Tibial artery (tissue), 4 donors: ENCODE measurements at regions not wholly inside any gene's neighbourhood (a gene's known extent, or its start where the extent isn't known, plus 50 kb on each side); places are given as distances from the start of the nearest gene placed in this dataset.
A peak's percentile ranks its signal among the peaks of the same experiment; 100 is the strongest.
"Not testable (repeated sequence)": the region's sequence is repeated elsewhere in the genome, so short reads cannot be mapped to it uniquely, and the experiment has no call there.

Source experiments
- DNase-seq, 2 donors: peaks; one replicate each; pipeline ENCODE4 v3.0.0-alpha.2; 2019
- H3K27ac ChIP-seq, 2 donors: fragments of 200-600 bp; sonication (generic) in 1 of 2; 1 replicate in 1 of 2; 2 replicates in 1 of 2; pipeline ENCODE4 v1.5.1; 2018 to 2019; ENCODE audit warnings: mild to moderate bottlenecking in 1 of 2
- H3K27me3 ChIP-seq, 2 donors: fragments of 200-600 bp; sonication (generic) in 1 of 2; one replicate each; pipeline versions ENCODE4 v1.5.1 to v1.6.0; 2016 to 2019
- H3K36me3 ChIP-seq, 3 donors: fragments of 200-600 bp; sonication (generic) in 2 of 3; one replicate each; pipeline ENCODE4 v1.5.1; 2016 to 2019; ENCODE audit warnings: mild to moderate bottlenecking in 2 of 3
- H3K4me1 ChIP-seq, 4 donors: fragments of 200-600 bp; sonication (generic) in 2 of 4; 1 replicate in 3 of 4; 2 replicates in 1 of 4; pipeline ENCODE4 v1.5.1; 2016 to 2019
- H3K4me3 ChIP-seq, 2 donors: fragments of 200-600 bp; sonication (generic) in 1 of 2; 1 replicate in 1 of 2; 2 replicates in 1 of 2; pipeline ENCODE4 v1.5.1; 2018 to 2019; ENCODE audit warnings: mild to moderate bottlenecking in 2 of 2
- H3K9me3 ChIP-seq, 3 donors: fragments of 200-600 bp; sonication (generic) in 1 of 3; one replicate each; pipeline ENCODE4 v1.5.1; 2016 to 2019
- intact Hi-C: fragments of 100-400 bp; cut with DNase I; formaldehyde crosslinking; loops from one replicate; pipeline ENCODE4 v1.15.0; 2023; ENCODE audit warnings: low total_unique reads
- TF ChIP-seq, protein P1 (sequence below), 2 experiments: fragments of 200-600 bp in 1 of 2; fragments of 450-650 bp in 1 of 2; IDR thresholded peaks; one replicate each; pipeline ENCODE4 v1.5.1; 2017 to 2019; ENCODE audit warnings: antibody characterized with exemption in 2 of 2, mild to moderate bottlenecking in 1 of 2, moderate library complexity in 1 of 2

DNA sequence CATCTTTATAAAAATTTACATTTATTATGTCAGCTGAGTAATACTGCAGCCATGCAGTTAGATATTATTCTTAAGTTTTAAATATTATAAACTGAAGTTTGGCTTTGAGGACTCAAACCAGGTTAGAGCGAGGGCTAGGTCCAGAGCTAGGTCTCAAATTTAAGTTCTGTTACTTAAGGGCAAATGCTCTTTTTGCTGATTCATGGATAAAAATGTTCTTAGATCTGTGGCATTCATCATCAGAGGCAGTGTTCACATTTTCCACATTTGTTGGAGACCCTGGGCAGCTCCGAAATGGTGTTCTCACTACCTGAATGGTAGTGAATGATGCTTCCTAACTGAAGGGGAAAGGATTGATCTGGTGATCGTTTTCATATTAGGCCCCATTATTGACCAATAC lies 121.4 kb upstream of the MB21D2 start:
- Histone ChIP-seq H3K9me3 (no peaks in the 10 kb centered on the region), H3K27me3 (peaks cover 0 to 3% of the 10 kb centered on the region in 2 donors), H3K4me3 (no peak overlapping the region), H3K27ac (no peak overlapping the region), H3K4me1 (no peaks in the 10 kb centered on the region), H3K36me3 (no peaks in the 10 kb centered on the region)
- no peak for DNase-seq
- intact Hi-C loops, result no loop called here
- TF ChIP-seq, protein P1, sequence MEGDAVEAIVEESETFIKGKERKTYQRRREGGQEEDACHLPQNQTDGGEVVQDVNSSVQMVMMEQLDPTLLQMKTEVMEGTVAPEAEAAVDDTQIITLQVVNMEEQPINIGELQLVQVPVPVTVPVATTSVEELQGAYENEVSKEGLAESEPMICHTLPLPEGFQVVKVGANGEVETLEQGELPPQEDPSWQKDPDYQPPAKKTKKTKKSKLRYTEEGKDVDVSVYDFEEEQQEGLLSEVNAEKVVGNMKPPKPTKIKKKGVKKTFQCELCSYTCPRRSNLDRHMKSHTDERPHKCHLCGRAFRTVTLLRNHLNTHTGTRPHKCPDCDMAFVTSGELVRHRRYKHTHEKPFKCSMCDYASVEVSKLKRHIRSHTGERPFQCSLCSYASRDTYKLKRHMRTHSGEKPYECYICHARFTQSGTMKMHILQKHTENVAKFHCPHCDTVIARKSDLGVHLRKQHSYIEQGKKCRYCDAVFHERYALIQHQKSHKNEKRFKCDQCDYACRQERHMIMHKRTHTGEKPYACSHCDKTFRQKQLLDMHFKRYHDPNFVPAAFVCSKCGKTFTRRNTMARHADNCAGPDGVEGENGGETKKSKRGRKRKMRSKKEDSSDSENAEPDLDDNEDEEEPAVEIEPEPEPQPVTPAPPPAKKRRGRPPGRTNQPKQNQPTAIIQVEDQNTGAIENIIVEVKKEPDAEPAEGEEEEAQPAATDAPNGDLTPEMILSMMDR (IDR thresholded peaks at IDR 0.05), result no peak

DNA sequence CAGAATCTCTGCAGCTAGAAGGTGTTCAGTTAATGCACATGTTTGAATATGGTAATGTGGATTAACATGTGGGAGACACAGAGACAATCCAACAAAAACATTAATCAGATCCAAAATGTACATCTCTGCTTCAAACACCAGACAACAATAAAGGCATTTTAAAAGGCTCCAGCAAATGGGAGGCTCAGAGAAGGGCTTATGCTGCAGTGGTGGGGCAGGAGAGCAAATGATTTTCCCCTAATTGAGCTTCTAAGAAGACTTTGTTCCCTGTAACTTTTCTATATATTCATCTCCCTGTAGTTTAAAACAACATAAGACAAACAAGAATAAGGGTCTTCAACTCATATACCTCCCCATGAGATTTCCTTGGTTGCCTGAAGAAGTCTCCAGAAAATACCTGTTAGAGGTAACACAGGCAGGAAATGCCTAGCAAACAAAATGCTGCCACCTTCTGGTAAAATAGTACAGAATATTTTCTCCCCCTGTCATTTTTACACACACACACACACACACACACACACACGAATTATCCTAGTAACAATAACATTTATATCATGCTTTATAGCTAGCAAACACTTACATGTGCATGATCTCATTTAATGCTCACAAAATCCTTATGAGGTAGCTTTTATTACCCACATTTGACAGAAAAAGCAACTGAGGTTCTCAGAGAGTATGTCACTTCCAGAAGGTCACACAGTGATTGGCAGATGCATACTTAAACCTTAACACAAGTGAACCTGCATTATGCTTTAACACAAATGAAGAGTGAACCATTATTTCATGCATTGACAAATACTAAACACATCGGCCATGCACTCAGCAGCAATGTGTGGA lies 123.4 kb upstream of the MB21D2 start:
- intact Hi-C loops, result loop anchor here (2.0 to 10.0 kb wide), 2 partner anchors 224 to 534 kb away; no protein-coding TSS in a partner anchor
- H3K4me3 ChIP-seq, result no peak overlapping the region
- DNase-seq, result no peak
- H3K27ac ChIP-seq, result no peak overlapping the region
- H3K9me3 ChIP-seq, result no peaks in the 10 kb centered on the region
- H3K27me3 ChIP-seq, result peaks cover 0 to 3% of the 10 kb centered on the region in 2 donors
- no peaks in the 10 kb centered on the region for H3K36me3 ChIP-seq
- H3K4me1 ChIP-seq, result no peaks in the 10 kb centered on the region
- TF ChIP-seq, protein P1 (IDR thresholded peaks at IDR 0.05), result peak; percentile 44 to 53

DNA sequence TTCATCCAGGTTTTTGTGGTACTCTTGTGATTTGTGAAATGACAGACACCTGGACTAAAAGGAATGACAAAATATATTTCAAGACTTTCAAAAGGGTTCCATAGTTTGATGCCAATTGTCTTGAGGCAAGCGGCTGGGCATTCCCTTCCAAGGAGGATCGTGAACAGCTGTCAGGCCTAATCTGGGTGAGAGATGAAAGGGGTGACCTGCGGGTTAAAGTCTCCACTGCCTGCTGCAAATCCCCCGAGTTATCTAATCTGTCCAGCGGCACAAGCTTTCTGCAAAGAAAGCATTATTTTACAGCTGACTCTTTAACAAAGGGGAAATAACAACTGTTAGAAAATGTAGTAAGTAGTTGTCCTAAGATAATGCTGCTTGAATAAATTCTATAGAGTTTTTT lies 128.7 kb upstream of the MB21D2 start:
- TF ChIP-seq, protein P1 (IDR thresholded peaks at IDR 0.05), result no peak
- Histone ChIP-seq H3K9me3 (no peaks in the 10 kb centered on the region), H3K36me3 (no peaks in the 10 kb centered on the region), H3K27ac (no peak overlapping the region), H3K27me3 (no peaks in the 10 kb centered on the region), H3K4me1 (no peaks in the 10 kb centered on the region), H3K4me3 (no peak overlapping the region)
- DNase-seq, result no peak
- intact Hi-C loops, result loop anchor here (10.0 kb wide), 1 partner anchor 528 kb away; no protein-coding TSS in a partner anchor

DNA sequence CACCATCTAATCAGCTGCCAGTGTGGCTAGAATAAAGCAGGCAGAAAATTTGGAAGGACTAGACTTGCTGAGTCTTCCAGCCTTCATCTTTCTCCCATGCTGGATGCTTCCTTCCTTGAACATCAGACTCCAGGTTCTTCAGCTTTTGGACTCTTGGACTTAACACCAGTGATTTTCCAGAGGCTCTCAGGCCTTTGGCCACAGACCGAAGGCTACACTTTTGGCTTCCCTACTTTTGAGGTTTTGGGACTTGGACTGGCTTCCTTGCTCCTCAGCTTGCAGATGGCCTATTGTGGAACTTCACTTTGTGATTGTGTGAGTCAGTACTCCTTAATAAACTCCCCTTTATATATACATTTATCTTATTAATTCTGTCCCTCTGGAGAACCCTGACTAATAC lies 129.8 kb upstream of the MB21D2 start:
- H3K27ac ChIP-seq, H3K4me1 ChIP-seq, H3K36me3 ChIP-seq, H3K9me3 ChIP-seq, H3K4me3 ChIP-seq, H3K27me3 ChIP-seq, DNase-seq: not testable (repeated sequence)
- intact Hi-C loops, result loop anchor here (10.0 kb wide), 1 partner anchor 527 kb away; no protein-coding TSS in a partner anchor

DNA sequence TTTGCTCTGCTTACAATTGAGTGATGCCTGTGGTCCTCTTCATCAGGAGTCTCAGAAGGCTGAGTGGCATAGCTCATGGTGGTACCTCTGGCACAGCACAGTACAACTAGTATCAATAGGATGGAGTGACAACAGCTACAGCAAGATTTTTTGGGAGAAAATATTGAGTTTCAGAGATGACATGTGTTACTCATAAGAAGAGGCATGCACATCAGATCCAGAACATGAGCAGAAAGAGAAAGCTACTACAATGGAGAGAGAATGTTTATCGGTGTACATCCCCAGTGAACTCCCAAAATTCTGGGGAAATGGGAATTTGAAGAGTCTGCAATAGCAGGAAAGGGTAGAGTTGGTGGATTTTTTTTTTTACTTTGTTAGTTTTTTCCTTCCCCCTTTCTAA lies 130.5 kb upstream of the MB21D2 start:
- Histone ChIP-seq H3K9me3 (no peaks in the 10 kb centered on the region), H3K27ac (no peak overlapping the region), H3K27me3 (no peaks in the 10 kb centered on the region), H3K4me3 (no peak overlapping the region), H3K4me1 (no peaks in the 10 kb centered on the region), H3K36me3 (no peaks in the 10 kb centered on the region)
- intact Hi-C loops, result loop anchor here (10.0 kb wide), 1 partner anchor 527 kb away; no protein-coding TSS in a partner anchor
- TF ChIP-seq, protein P1 (IDR thresholded peaks at IDR 0.05), result no peak
- DNase-seq, result no peak

DNA sequence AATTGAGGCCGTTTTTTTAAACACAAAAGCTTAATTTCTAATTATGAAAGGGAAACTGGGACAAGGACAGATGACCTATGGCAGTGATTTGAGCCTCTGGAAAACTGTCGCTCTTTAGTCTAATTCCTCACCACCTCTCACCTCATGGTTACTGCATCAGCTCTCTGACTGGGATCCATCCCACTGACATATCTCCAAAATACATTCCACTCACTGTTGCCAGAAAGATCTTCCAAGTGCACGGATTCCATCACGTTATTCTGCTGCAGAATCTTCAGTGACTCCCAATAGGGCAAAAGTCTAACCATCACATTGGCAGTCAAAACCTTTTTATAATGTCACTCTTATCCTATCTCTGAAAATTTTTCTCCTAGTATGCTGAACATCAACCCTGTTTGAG lies 132.3 kb upstream of the MB21D2 start:
- no peaks in the 10 kb centered on the region for H3K36me3 ChIP-seq
- no peaks in the 10 kb centered on the region for H3K27me3 ChIP-seq
- TF ChIP-seq, protein P1 (IDR thresholded peaks at IDR 0.05), result no peak
- no peak overlapping the region for H3K4me3 ChIP-seq
- H3K9me3 ChIP-seq, result no peaks in the 10 kb centered on the region
- no peak overlapping the region for H3K27ac ChIP-seq
- intact Hi-C loops, result loop anchor here (10.0 kb wide), 1 partner anchor 525 kb away; no protein-coding TSS in a partner anchor
- no peaks in the 10 kb centered on the region for H3K4me1 ChIP-seq
- no peak for DNase-seq
